IPS-20b (cell line): ENCODE measurements at regions not wholly inside any gene's neighbourhood (a gene's known extent, or its start where the extent isn't known, plus 50 kb on each side); places are given as distances from the start of the nearest gene placed in this dataset.

Source experiments
- H3K27ac ChIP-seq: one replicate; pipeline ENCODE4 v1.5.1; 2013; ENCODE audit warnings: low read length
- H3K27me3 ChIP-seq: 2 replicates; pipeline ENCODE4 v1.6.1; 2013; ENCODE audit warnings: mild to moderate bottlenecking, low read length, inconsistent platforms; ENCODE audit not compliant: insufficient read depth
- H3K36me3 ChIP-seq: 2 replicates; pipeline ENCODE4 v1.6.1; 2013; ENCODE audit warnings: low read depth, mild to moderate bottlenecking, inconsistent platforms, low read length, moderate library complexity; ENCODE audit not compliant: insufficient read depth
- H3K4me1 ChIP-seq: 2 replicates; pipeline ENCODE4 v1.6.1; 2013; ENCODE audit warnings: mild to moderate bottlenecking, control low read depth, inconsistent platforms, low read length, moderate library complexity; ENCODE audit not compliant: insufficient read depth
- H3K4me3 ChIP-seq: 2 replicates; pipeline ENCODE4 v1.5.1; 2013; ENCODE audit warnings: mild to moderate bottlenecking, low read length, inconsistent platforms
- H3K9ac ChIP-seq: 2 replicates; pipeline ENCODE4 v1.6.1; 2013; ENCODE audit warnings: low read depth, mild to moderate bottlenecking, inconsistent platforms, low read length, moderate library complexity
- H3K9me3 ChIP-seq: 2 replicates; pipeline ENCODE4 v1.6.1; 2013; ENCODE audit warnings: mild to moderate bottlenecking, low read depth, low read length, inconsistent platforms; ENCODE audit not compliant: insufficient read depth

- Histone ChIP-seq H3K4me1 (no peaks in the 10 kb centered on the region), H3K27me3 (no peaks in the 10 kb centered on the region), H3K27ac (no peak overlapping the region), H3K4me3 (no peak overlapping the region), H3K9ac (no peak overlapping the region), H3K9me3 (no peaks in the 10 kb centered on the region), H3K36me3 (no peaks in the 10 kb centered on the region)
Observed at GRCh38 chr2:216956820-216957493, 97.1 kb upstream of the TNP1 start.

- no peaks in the 10 kb centered on the region for H3K36me3 ChIP-seq
- no peak overlapping the region for H3K4me3 ChIP-seq
- H3K27ac ChIP-seq, result no peak overlapping the region
- no peaks in the 10 kb centered on the region for H3K4me1 ChIP-seq
- no peaks in the 10 kb centered on the region for H3K27me3 ChIP-seq
- no peaks in the 10 kb centered on the region for H3K9me3 ChIP-seq
- no peak overlapping the region for H3K9ac ChIP-seq
Observed at GRCh38 chr2:216951171-216951570, 91.3 kb upstream of the TNP1 start.

GRCh38 chr2:216950547-216950946 is 90.7 kb upstream of the TNP1 start:
- Histone ChIP-seq H3K9me3 (no peaks in the 10 kb centered on the region), H3K4me1 (no peaks in the 10 kb centered on the region), H3K27ac (no peak overlapping the region), H3K36me3 (no peaks in the 10 kb centered on the region), H3K9ac (no peak overlapping the region), H3K4me3 (no peak overlapping the region), H3K27me3 (no peaks in the 10 kb centered on the region)

- no peaks in the 10 kb centered on the region for H3K4me1 ChIP-seq
- H3K4me3 ChIP-seq, result no peak overlapping the region
- no peak overlapping the region for H3K27ac ChIP-seq
- H3K27me3 ChIP-seq, result no peaks in the 10 kb centered on the region
- no peaks in the 10 kb centered on the region for H3K36me3 ChIP-seq
- H3K9ac ChIP-seq, result no peak overlapping the region
- no peaks in the 10 kb centered on the region for H3K9me3 ChIP-seq
Observed at GRCh38 chr2:216949700-216950413, 90.0 kb upstream of the TNP1 start.

GRCh38 chr2:216947055-216947454 is 87.2 kb upstream of the TNP1 start:
- no peaks in the 10 kb centered on the region for H3K36me3 ChIP-seq
- no peak overlapping the region for H3K27ac ChIP-seq
- H3K4me3 ChIP-seq, result no peak overlapping the region
- no peak overlapping the region for H3K9ac ChIP-seq
- no peaks in the 10 kb centered on the region for H3K27me3 ChIP-seq
- H3K4me1 ChIP-seq, result no peaks in the 10 kb centered on the region
- no peaks in the 10 kb centered on the region for H3K9me3 ChIP-seq

GRCh38 chr2:216944733-216945132 is 84.9 kb upstream of the TNP1 start:
- no peaks in the 10 kb centered on the region for H3K4me1 ChIP-seq
- no peak overlapping the region for H3K4me3 ChIP-seq
- H3K9me3 ChIP-seq, result no peaks in the 10 kb centered on the region

GRCh38 chr2:216943109-216943508 is 83.2 kb upstream of the TNP1 start:
- Histone ChIP-seq H3K9ac (no peak overlapping the region), H3K27ac (no peak overlapping the region), H3K9me3 (no peaks in the 10 kb centered on the region), H3K4me1 (no peaks in the 10 kb centered on the region), H3K27me3 (no peaks in the 10 kb centered on the region), H3K4me3 (no peak overlapping the region), H3K36me3 (no peaks in the 10 kb centered on the region)

More at GRCh38 chr2:216944733-216945132, 84.9 kb upstream of the TNP1 start:
- H3K9ac ChIP-seq, result no peak overlapping the region
- no peaks in the 10 kb centered on the region for H3K27me3 ChIP-seq
- H3K36me3 ChIP-seq, result no peaks in the 10 kb centered on the region
- H3K27ac ChIP-seq, result no peak overlapping the region

GRCh38 chr2:216942465-216942864 is 82.6 kb upstream of the TNP1 start:
- Histone ChIP-seq H3K27ac (no peak overlapping the region), H3K9ac (no peak overlapping the region), H3K9me3 (no peaks in the 10 kb centered on the region), H3K4me1 (no peaks in the 10 kb centered on the region), H3K4me3 (no peak overlapping the region), H3K36me3 (no peaks in the 10 kb centered on the region), H3K27me3 (no peaks in the 10 kb centered on the region)

- H3K9me3 ChIP-seq, result no peaks in the 10 kb centered on the region
- H3K9ac ChIP-seq, result no peak overlapping the region
- no peaks in the 10 kb centered on the region for H3K27me3 ChIP-seq
- no peaks in the 10 kb centered on the region for H3K36me3 ChIP-seq
- no peak overlapping the region for H3K27ac ChIP-seq
- H3K4me3 ChIP-seq, result no peak overlapping the region
- H3K4me1 ChIP-seq, result no peaks in the 10 kb centered on the region
Observed at GRCh38 chr2:216942016-216942415, 82.2 kb upstream of the TNP1 start.

GRCh38 chr2:216936954-216937357 is 77.1 kb upstream of the TNP1 start:
- Histone ChIP-seq H3K9ac (no peak overlapping the region), H3K9me3 (no peaks in the 10 kb centered on the region), H3K4me1 (peaks cover 7% of the 10 kb centered on the region; the same call in 1 of the 2 replicates), H3K27ac (no peak overlapping the region), H3K27me3 (no peaks in the 10 kb centered on the region), H3K36me3 (no peaks in the 10 kb centered on the region), H3K4me3 (no peak overlapping the region)

- no peaks in the 10 kb centered on the region for H3K9me3 ChIP-seq
Observed at GRCh38 chr2:216934623-216935022, 74.8 kb upstream of the TNP1 start.

GRCh38 chr2:216934151-216934550 is 74.3 kb upstream of the TNP1 start:
- H3K4me3 ChIP-seq, result no peak overlapping the region
- peaks cover 7% of the 10 kb centered on the region; the same call in 1 of the 2 replicates for H3K4me1 ChIP-seq
- no peaks in the 10 kb centered on the region for H3K9me3 ChIP-seq
- H3K9ac ChIP-seq, result no peak overlapping the region
- no peaks in the 10 kb centered on the region for H3K36me3 ChIP-seq
- no peak overlapping the region for H3K27ac ChIP-seq
- H3K27me3 ChIP-seq, result no peaks in the 10 kb centered on the region

More at GRCh38 chr2:216934623-216935022, 74.8 kb upstream of the TNP1 start:
- Histone ChIP-seq H3K4me3 (no peak overlapping the region), H3K4me1 (peaks cover 7% of the 10 kb centered on the region; the same call in 1 of the 2 replicates), H3K36me3 (no peaks in the 10 kb centered on the region), H3K27me3 (no peaks in the 10 kb centered on the region), H3K27ac (no peak overlapping the region), H3K9ac (no peak overlapping the region)
